ENCODE measurements at regions not wholly inside any gene's neighbourhood (a gene's known extent, or its start where the extent isn't known, plus 50 kb on each side); places are given as distances from the start of the nearest gene placed in this dataset.

- TF ChIP-seq, protein P1, sequence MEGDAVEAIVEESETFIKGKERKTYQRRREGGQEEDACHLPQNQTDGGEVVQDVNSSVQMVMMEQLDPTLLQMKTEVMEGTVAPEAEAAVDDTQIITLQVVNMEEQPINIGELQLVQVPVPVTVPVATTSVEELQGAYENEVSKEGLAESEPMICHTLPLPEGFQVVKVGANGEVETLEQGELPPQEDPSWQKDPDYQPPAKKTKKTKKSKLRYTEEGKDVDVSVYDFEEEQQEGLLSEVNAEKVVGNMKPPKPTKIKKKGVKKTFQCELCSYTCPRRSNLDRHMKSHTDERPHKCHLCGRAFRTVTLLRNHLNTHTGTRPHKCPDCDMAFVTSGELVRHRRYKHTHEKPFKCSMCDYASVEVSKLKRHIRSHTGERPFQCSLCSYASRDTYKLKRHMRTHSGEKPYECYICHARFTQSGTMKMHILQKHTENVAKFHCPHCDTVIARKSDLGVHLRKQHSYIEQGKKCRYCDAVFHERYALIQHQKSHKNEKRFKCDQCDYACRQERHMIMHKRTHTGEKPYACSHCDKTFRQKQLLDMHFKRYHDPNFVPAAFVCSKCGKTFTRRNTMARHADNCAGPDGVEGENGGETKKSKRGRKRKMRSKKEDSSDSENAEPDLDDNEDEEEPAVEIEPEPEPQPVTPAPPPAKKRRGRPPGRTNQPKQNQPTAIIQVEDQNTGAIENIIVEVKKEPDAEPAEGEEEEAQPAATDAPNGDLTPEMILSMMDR (IDR thresholded peaks at IDR 0.05) = no peak
- TF ChIP-seq POLR2A (IDR thresholded peaks at IDR 0.05) = no peak
Observed at GRCh38 chr11:32323814-32324130, 111.6 kb downstream of the WT1 start.
